IPS-15b (cell line): ENCODE measurements at regions not wholly inside any gene's neighbourhood (a gene's known extent, or its start where the extent isn't known, plus 50 kb on each side); places are given as distances from the start of the nearest gene placed in this dataset.

Experiments
- H3K27me3 ChIP-seq: one replicate; pipeline ENCODE4 v1.6.1; 2013; ENCODE audit warnings: low read length; ENCODE audit not compliant: control insufficient read depth, insufficient read depth
- H3K36me3 ChIP-seq: one replicate; pipeline ENCODE4 v1.6.1; 2013; ENCODE audit warnings: low read length; ENCODE audit not compliant: control insufficient read depth, insufficient read depth
- H3K4me1 ChIP-seq: one replicate; pipeline ENCODE4 v1.6.1; 2013; ENCODE audit warnings: mild to moderate bottlenecking, low read length; ENCODE audit not compliant: control insufficient read depth, insufficient read depth
- H3K4me3 ChIP-seq: one replicate; pipeline ENCODE4 v1.5.1; 2013; ENCODE audit warnings: low read depth, low read length
- H3K9ac ChIP-seq: one replicate; pipeline ENCODE4 v1.6.1; 2013; ENCODE audit warnings: low read depth, mild to moderate bottlenecking, low read length
- H3K9me3 ChIP-seq: one replicate; pipeline ENCODE4 v1.6.1; 2013; ENCODE audit warnings: mild to moderate bottlenecking, low read length; ENCODE audit not compliant: control insufficient read depth, insufficient read depth

GRCh38 chr6:51450958-51451357 lies 632.3 kb downstream of the TFAP2B start:
- H3K4me1 ChIP-seq = peaks cover under 1% of the 10 kb centered on the region
- no peak overlapping the region for H3K4me3 ChIP-seq
- H3K36me3 ChIP-seq = no peaks in the 10 kb centered on the region
- H3K9me3 ChIP-seq = no peaks in the 10 kb centered on the region
- H3K9ac ChIP-seq = no peak overlapping the region
- H3K27me3 ChIP-seq = no peaks in the 10 kb centered on the region

- Histone ChIP-seq H3K4me1 (peaks cover 5% of the 10 kb centered on the region), H3K9me3 (no peaks in the 10 kb centered on the region), H3K36me3 (no peaks in the 10 kb centered on the region), H3K9ac (no peak overlapping the region), H3K27me3 (no peaks in the 10 kb centered on the region), H3K4me3 (no peak overlapping the region)
Measured at GRCh38 chr6:51456282-51456681, 631.1 kb downstream of the PKHD1 start.

GRCh38 chr6:51459958-51460357 lies 627.5 kb downstream of the PKHD1 start:
- no peak overlapping the region for H3K9ac ChIP-seq
- no peaks in the 10 kb centered on the region for H3K36me3 ChIP-seq
- H3K9me3 ChIP-seq = no peaks in the 10 kb centered on the region
- H3K27me3 ChIP-seq = no peaks in the 10 kb centered on the region
- H3K4me3 ChIP-seq = no peak overlapping the region
- peaks cover 5% of the 10 kb centered on the region for H3K4me1 ChIP-seq

- Histone ChIP-seq H3K4me3 (no peak overlapping the region), H3K4me1 (no peaks in the 10 kb centered on the region), H3K9ac (no peak overlapping the region), H3K27me3 (no peaks in the 10 kb centered on the region), H3K9me3 (no peaks in the 10 kb centered on the region), H3K36me3 (no peaks in the 10 kb centered on the region)
Measured at GRCh38 chr6:51462896-51463295, 624.5 kb downstream of the PKHD1 start.

GRCh38 chr6:51463321-51463720 lies 624.1 kb downstream of the PKHD1 start:
- H3K9ac ChIP-seq = no peak overlapping the region
- H3K27me3 ChIP-seq = no peaks in the 10 kb centered on the region
- H3K4me1 ChIP-seq = no peaks in the 10 kb centered on the region
- no peaks in the 10 kb centered on the region for H3K36me3 ChIP-seq
- no peaks in the 10 kb centered on the region for H3K9me3 ChIP-seq
- no peak overlapping the region for H3K4me3 ChIP-seq

- Histone ChIP-seq H3K4me1 (no peaks in the 10 kb centered on the region), H3K36me3 (no peaks in the 10 kb centered on the region), H3K9me3 (no peaks in the 10 kb centered on the region), H3K9ac (no peak overlapping the region), H3K27me3 (no peaks in the 10 kb centered on the region), H3K4me3 (no peak overlapping the region)
Measured at GRCh38 chr6:51464956-51465355, 622.5 kb downstream of the PKHD1 start.

- Histone ChIP-seq H3K4me3 (no peak overlapping the region), H3K4me1 (no peaks in the 10 kb centered on the region), H3K27me3 (no peaks in the 10 kb centered on the region), H3K36me3 (no peaks in the 10 kb centered on the region), H3K9me3 (no peaks in the 10 kb centered on the region), H3K9ac (no peak overlapping the region)
Measured at GRCh38 chr6:51466427-51466826, 621.0 kb downstream of the PKHD1 start.

GRCh38 chr6:51467231-51467952 lies 620.0 kb downstream of the PKHD1 start:
- Histone ChIP-seq H3K9me3 (no peaks in the 10 kb centered on the region), H3K27me3 (no peaks in the 10 kb centered on the region), H3K36me3 (no peaks in the 10 kb centered on the region), H3K4me3 (no peak overlapping the region), H3K9ac (no peak overlapping the region), H3K4me1 (no peaks in the 10 kb centered on the region)

GRCh38 chr6:51468704-51469103 lies 618.7 kb downstream of the PKHD1 start:
- Histone ChIP-seq H3K36me3 (no peaks in the 10 kb centered on the region), H3K9ac (no peak overlapping the region), H3K4me1 (peaks cover 7% of the 10 kb centered on the region), H3K9me3 (no peaks in the 10 kb centered on the region), H3K4me3 (no peak overlapping the region), H3K27me3 (no peaks in the 10 kb centered on the region)

- H3K36me3 ChIP-seq = no peaks in the 10 kb centered on the region
- H3K27me3 ChIP-seq = no peaks in the 10 kb centered on the region
- no peaks in the 10 kb centered on the region for H3K9me3 ChIP-seq
- H3K4me3 ChIP-seq = no peak overlapping the region
- H3K4me1 ChIP-seq = peaks cover 10% of the 10 kb centered on the region
- H3K9ac ChIP-seq = no peak overlapping the region
Measured at GRCh38 chr6:51472745-51473487, 614.5 kb downstream of the PKHD1 start.

- no peaks in the 10 kb centered on the region for H3K27me3 ChIP-seq
- H3K9me3 ChIP-seq = no peaks in the 10 kb centered on the region
- no peaks in the 10 kb centered on the region for H3K36me3 ChIP-seq
- no peak overlapping the region for H3K4me3 ChIP-seq
- peaks cover 10% of the 10 kb centered on the region for H3K4me1 ChIP-seq
- H3K9ac ChIP-seq = no peak overlapping the region
Measured at GRCh38 chr6:51474022-51474975, 613.1 kb downstream of the PKHD1 start.
